22Rv1 (cell line): ENCODE measurements at regions not wholly inside any gene's neighbourhood (a gene's known extent, or its start where the extent isn't known, plus 50 kb on each side); places are given as distances from the start of the nearest gene placed in this dataset.

Experiments used
- H3K27ac ChIP-seq: fragments of 450-650 bp; 2 replicates; pipeline ENCODE4 v1.5.1; 2017
- ZFX ChIP-seq: fragments of 450-650 bp; IDR thresholded peaks from 2 replicates; pipeline ENCODE4 v1.6.1; 2017; ENCODE audit warnings: antibody characterized with exemption, borderline replicate concordance
- TF ChIP-seq, protein P1 (sequence below): fragments of 450-650 bp; IDR thresholded peaks from 2 replicates; pipeline ENCODE4 v1.5.1; 2017; ENCODE audit warnings: mild to moderate bottlenecking

GRCh38 chr2:122747670-122748069, 992.2 kb downstream of the TSN start:
- TF ChIP-seq, protein P1, sequence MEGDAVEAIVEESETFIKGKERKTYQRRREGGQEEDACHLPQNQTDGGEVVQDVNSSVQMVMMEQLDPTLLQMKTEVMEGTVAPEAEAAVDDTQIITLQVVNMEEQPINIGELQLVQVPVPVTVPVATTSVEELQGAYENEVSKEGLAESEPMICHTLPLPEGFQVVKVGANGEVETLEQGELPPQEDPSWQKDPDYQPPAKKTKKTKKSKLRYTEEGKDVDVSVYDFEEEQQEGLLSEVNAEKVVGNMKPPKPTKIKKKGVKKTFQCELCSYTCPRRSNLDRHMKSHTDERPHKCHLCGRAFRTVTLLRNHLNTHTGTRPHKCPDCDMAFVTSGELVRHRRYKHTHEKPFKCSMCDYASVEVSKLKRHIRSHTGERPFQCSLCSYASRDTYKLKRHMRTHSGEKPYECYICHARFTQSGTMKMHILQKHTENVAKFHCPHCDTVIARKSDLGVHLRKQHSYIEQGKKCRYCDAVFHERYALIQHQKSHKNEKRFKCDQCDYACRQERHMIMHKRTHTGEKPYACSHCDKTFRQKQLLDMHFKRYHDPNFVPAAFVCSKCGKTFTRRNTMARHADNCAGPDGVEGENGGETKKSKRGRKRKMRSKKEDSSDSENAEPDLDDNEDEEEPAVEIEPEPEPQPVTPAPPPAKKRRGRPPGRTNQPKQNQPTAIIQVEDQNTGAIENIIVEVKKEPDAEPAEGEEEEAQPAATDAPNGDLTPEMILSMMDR, result no peak
- no peak for TF ChIP-seq ZFX

DNA sequence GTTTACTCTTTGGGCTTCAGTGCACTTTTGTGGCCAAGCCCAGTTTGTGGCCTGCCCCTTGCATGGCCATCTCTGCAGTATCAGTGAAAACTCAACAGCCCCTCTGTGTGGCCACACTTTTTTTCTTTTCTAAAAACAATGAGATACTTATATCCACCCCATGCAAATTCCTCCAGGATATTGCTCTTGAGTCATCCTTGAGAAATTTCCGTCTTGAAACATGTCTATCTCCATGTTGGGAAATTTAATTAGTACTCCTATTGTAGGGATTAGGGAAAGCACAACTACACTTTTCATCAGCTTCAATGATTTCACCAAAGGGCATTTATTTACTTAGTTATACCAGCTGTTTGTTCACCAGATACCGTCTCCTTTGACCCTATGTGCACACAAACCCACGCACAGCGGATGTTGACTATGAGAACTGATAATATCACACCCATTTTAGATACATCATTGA, 993.1 kb downstream of the TSN start:
- TF ChIP-seq ZFX, result no peak
- TF ChIP-seq, protein P1, result no peak
- H3K27ac ChIP-seq, result no peak overlapping the region

More at GRCh38 chr2:122747670-122748069, 992.2 kb downstream of the TSN start:
- no peak overlapping the region for H3K27ac ChIP-seq

DNA sequence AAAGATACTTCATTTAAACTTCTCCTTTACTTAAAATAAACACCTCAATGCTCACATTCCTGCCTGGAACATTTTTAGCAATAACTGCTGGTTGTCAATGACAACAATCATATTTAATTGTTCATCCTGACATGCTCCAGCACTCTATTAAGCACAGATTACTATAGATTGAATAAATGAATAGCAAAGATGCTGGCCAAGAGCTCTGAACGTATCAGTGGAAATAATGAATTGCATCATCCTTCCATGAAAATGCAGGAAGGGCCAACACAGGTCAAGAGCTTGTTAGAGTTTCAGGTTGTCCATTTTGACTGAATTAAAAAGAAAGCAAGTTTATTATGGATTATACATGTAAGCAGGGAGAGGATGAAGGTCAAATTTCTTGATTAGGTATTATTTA, 994.0 kb downstream of the TSN start:
- no peak for TF ChIP-seq ZFX
- TF ChIP-seq, protein P1, result no peak
- no peak overlapping the region for H3K27ac ChIP-seq

- no peak overlapping the region for H3K27ac ChIP-seq
- no peak for TF ChIP-seq ZFX
- TF ChIP-seq, protein P1, result no peak
Measured at GRCh38 chr2:122750095-122750494, 994.6 kb downstream of the TSN start.

GRCh38 chr2:122750808-122751207, 995.4 kb downstream of the TSN start:
- H3K27ac ChIP-seq, result no peak overlapping the region
- TF ChIP-seq, protein P1, result no peak
- TF ChIP-seq ZFX, result no peak

DNA sequence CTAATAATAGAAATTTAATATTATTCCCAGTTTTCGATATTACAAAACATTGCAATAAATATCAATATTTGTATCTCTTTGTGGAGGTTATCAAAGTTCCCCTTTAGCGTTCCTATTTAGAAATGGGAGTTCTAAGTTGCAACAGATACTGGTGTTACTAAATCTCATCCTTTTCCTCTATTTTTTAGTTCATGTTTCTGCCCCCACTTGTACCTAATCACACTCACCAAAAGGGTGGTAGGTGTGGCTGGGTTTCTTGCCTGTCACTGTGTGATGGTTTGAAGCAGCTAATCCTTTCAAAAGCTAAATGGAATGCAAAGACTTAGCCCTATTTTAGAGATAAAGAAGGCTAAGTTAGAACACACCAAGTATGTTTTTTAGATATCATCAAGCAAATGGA, 997.9 kb downstream of the TSN start:
- TF ChIP-seq, protein P1, result no peak
- no peak for TF ChIP-seq ZFX
- no peak overlapping the region for H3K27ac ChIP-seq

DNA sequence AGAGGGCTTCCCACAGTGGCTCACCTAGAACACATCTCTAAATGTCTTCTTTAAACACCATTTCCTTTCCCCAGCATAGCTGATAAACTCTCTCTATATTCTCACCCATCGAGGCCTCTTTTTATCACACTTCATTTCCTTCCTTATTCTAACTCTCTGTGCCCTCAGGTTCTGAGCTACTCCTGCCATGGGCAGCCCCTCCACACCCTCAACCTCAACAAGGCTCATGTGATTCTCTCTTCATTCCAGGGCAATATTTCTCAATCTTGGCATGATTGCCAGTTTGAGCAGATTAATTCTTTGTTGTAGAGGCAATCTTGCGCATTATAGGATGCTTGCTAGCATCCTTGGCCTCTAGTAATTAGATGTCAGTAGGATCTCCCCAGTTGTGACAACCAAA, 999.1 kb downstream of the TSN start:
- no peak overlapping the region for H3K27ac ChIP-seq
- TF ChIP-seq, protein P1, result no peak
- TF ChIP-seq ZFX, result no peak
